ENCODE measurements at regions not wholly inside any gene's neighbourhood (a gene's known extent, or its start where the extent isn't known, plus 50 kb on each side); places are given as distances from the start of the nearest gene placed in this dataset.

DNA sequence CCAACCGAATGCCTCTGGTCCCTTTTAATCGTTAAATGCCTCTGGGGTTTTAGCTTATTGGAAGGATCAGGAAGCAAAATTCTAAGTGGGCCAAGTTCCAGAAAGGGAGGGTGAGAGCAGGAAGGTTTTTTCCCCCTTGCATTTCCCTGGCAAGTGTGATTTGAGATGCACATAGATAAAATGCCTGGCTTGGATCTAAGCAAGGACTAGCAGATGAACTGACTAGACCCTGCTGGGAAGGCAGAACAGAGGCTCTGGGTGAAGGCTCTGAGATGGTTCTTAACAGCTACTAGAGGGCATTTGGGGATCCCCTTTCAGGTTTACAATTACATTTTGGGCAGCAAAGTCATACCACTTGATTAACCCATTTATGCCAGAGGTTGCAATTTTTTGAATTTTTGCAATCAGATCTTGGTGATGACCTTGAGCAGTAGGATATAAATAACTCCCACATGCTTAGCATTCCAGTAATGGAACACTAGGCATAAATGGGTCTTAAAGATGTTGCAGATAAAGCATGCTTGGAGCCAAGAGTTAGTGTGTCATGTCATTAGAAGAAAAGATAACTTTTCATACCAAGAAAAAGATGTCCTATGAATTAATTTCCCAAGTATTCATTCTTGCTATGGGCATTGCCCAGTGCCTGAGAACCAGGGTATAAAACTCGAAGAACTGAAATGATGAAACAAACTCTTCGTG lies 205.9 kb downstream of the SEC23IP start:
- Mint-ChIP-seq H3K27me3 (ENCODE audit: low read depth) (no peaks in the 10 kb centered on the region), H3K4me1 (peaks cover 42% of the 10 kb centered on the region), H3K36me3 (no peaks in the 10 kb centered on the region), H3K27ac (0 out of 2 replicates have a peak overlapping the region, but pooled peaks have one; percentile 7), H3K9me3 (peaks cover 4% of the 10 kb centered on the region), H3K4me3 (peak overlapping the region; percentile 6; the same call in 1 of the 2 replicates)
- DNase-seq (ENCODE audit: low spot score) (no peak), ATAC-seq (peak; percentile 60)
- ChIA-PET CTCF (no interaction called here), POLR2A (no interaction called here)
- TF ChIP-seq HMGA2 (CRISPR knock-in tag; IDR thresholded peaks at IDR 0.05) (no peak), KAT7 (CRISPR knock-in tag; IDR thresholded peaks at IDR 0.05; ENCODE audit: borderline replicate concordance) (no peak), NFE2L1 (CRISPR knock-in tag; IDR thresholded peaks at IDR 0.05) (no peak), ETV6 (CRISPR knock-in tag; IDR thresholded peaks at IDR 0.05) (no peak), ZNF416 (CRISPR knock-in tag; IDR thresholded peaks at IDR 0.05) (no peak), IRF2 (CRISPR knock-in tag; IDR thresholded peaks at IDR 0.05; ENCODE audit: borderline replicate concordance, low read depth) (no peak), ZNF671 (CRISPR knock-in tag; IDR thresholded peaks at IDR 0.05) (no peak), ZNF396 (CRISPR knock-in tag; IDR thresholded peaks at IDR 0.05; ENCODE audit: borderline replicate concordance) (no peak), NR1H2 (CRISPR knock-in tag; IDR thresholded peaks at IDR 0.05) (no peak), GABPB1 (CRISPR knock-in tag; IDR thresholded peaks at IDR 0.05) (no peak), FOXJ3 (CRISPR knock-in tag; IDR thresholded peaks at IDR 0.05; ENCODE audit: borderline replicate concordance) (no peak), SMAD3 (CRISPR knock-in tag; IDR thresholded peaks at IDR 0.05; ENCODE audit: borderline replicate concordance) (no peak), EMX1 (CRISPR knock-in tag; IDR thresholded peaks at IDR 0.05) (no peak)
- TF ChIP-seq, protein P1, sequence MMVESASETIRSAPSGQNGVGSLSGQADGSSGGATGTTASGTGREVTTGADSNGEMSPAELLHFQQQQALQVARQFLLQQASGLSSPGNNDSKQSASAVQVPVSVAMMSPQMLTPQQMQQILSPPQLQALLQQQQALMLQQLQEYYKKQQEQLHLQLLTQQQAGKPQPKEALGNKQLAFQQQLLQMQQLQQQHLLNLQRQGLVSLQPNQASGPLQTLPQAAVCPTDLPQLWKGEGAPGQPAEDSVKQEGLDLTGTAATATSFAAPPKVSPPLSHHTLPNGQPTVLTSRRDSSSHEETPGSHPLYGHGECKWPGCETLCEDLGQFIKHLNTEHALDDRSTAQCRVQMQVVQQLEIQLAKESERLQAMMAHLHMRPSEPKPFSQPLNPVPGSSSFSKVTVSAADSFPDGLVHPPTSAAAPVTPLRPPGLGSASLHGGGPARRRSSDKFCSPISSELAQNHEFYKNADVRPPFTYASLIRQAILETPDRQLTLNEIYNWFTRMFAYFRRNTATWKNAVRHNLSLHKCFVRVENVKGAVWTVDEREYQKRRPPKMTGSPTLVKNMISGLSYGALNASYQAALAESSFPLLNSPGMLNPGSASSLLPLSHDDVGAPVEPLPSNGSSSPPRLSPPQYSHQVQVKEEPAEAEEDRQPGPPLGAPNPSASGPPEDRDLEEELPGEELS (CRISPR knock-in tag; IDR thresholded peaks at IDR 0.05) = no peak
- TF ChIP-seq, protein P2, sequence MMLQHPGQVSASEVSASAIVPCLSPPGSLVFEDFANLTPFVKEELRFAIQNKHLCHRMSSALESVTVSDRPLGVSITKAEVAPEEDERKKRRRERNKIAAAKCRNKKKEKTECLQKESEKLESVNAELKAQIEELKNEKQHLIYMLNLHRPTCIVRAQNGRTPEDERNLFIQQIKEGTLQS (CRISPR knock-in tag; conservative IDR thresholded peaks at IDR 0.05) = no peak
- TF ChIP-seq, protein P3, sequence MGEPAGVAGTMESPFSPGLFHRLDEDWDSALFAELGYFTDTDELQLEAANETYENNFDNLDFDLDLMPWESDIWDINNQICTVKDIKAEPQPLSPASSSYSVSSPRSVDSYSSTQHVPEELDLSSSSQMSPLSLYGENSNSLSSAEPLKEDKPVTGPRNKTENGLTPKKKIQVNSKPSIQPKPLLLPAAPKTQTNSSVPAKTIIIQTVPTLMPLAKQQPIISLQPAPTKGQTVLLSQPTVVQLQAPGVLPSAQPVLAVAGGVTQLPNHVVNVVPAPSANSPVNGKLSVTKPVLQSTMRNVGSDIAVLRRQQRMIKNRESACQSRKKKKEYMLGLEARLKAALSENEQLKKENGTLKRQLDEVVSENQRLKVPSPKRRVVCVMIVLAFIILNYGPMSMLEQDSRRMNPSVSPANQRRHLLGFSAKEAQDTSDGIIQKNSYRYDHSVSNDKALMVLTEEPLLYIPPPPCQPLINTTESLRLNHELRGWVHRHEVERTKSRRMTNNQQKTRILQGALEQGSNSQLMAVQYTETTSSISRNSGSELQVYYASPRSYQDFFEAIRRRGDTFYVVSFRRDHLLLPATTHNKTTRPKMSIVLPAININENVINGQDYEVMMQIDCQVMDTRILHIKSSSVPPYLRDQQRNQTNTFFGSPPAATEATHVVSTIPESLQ (CRISPR knock-in tag; IDR thresholded peaks at IDR 0.05) = no peak
- TF ChIP-seq, protein P4, sequence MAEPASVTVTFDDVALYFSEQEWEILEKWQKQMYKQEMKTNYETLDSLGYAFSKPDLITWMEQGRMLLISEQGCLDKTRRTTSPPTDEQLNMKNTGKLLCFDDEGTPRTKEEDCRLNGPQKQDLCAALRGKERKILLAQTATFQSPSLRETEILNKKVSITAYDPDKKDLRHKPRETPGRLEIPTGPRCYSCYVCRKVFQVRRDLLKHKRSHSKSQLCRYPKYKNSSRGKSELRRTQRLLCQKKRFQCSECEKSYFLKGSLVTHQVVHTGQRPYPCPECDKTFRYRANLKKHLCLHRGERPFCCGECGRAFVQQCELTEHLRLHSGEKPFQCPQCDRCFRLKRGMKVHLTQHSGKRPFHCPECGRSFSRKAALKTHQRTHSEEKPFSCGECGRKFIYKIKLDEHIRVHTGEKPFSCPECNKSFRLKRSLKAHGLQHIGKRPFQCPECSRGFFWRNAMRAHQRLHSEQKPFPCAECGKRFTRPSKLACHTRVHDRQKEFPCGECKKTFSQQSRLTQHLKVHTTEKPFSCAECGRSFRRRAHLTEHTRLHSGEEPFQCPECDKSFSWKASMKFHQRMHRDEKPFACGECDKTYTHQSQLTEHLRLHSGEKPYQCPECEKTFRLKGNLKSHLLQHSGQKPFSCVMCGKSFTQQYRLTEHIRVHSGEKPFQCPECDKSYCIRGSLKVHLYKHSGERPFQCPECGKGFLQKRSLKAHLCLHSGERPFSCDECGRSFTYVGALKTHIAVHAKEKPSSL (CRISPR knock-in tag; conservative IDR thresholded peaks at IDR 0.05) = no peak
- TF ChIP-seq, protein P5, sequence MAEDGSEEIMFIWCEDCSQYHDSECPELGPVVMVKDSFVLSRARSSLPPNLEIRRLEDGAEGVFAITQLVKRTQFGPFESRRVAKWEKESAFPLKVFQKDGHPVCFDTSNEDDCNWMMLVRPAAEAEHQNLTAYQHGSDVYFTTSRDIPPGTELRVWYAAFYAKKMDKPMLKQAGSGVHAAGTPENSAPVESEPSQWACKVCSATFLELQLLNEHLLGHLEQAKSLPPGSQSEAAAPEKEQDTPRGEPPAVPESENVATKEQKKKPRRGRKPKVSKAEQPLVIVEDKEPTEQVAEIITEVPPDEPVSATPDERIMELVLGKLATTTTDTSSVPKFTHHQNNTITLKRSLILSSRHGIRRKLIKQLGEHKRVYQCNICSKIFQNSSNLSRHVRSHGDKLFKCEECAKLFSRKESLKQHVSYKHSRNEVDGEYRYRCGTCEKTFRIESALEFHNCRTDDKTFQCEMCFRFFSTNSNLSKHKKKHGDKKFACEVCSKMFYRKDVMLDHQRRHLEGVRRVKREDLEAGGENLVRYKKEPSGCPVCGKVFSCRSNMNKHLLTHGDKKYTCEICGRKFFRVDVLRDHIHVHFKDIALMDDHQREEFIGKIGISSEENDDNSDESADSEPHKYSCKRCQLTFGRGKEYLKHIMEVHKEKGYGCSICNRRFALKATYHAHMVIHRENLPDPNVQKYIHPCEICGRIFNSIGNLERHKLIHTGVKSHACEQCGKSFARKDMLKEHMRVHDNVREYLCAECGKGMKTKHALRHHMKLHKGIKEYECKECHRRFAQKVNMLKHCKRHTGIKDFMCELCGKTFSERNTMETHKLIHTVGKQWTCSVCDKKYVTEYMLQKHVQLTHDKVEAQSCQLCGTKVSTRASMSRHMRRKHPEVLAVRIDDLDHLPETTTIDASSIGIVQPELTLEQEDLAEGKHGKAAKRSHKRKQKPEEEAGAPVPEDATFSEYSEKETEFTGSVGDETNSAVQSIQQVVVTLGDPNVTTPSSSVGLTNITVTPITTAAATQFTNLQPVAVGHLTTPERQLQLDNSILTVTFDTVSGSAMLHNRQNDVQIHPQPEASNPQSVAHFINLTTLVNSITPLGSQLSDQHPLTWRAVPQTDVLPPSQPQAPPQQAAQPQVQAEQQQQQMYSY (CRISPR knock-in tag; IDR thresholded peaks at IDR 0.05) = no peak
